HG03095 (cell line): ENCODE measurements at regions not wholly inside any gene's neighbourhood (a gene's known extent, or its start where the extent isn't known, plus 50 kb on each side); places are given as distances from the start of the nearest gene placed in this dataset.

Source experiments
- ATAC-seq: cut with Tn5 transposase; IDR thresholded peaks from one replicate; pipeline ENCODE4 v1.9.1; 2021; ENCODE audit warnings: moderate library complexity; ENCODE audit not compliant: unreplicated experiment

DNA sequence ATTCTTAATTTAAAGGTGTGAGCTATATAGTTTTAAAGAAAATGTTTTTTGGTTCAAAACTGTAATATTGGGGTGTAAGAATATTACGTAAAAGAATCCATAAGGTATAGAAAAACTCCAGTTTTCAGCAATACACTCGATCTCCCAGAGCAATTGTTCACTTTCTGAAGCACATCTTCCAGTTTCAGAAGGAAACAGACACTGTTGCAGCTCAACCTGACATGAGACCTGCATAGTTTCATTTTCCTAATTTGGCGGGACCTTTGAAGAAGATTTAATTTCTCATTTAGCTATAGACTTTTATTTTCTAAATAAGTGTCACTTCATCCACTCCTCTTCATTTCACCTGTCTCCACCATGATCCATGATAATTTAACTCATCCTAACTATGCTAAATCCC is 281.5 kb downstream of the HTR1B start:
- ATAC-seq, result no peak

DNA sequence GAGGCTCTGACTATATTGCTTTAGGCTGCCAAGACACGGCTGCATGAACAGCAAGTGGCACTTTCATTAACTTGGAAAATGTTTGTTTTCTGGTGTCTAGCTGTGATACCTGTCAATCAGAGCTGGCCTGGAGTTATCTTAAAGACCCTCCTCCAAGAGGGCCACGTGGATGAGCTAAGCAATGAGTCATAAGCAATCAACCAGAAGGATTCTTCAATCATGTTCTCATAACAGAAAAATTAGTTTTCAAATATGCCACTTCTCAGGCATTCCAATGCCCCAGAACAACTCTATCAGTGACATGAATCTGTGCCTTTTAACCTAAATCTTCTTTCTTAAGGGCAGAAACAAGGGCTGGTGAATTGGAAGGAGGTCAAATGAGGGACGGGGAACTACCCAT is 283.0 kb downstream of the HTR1B start:
- no peak for ATAC-seq

DNA sequence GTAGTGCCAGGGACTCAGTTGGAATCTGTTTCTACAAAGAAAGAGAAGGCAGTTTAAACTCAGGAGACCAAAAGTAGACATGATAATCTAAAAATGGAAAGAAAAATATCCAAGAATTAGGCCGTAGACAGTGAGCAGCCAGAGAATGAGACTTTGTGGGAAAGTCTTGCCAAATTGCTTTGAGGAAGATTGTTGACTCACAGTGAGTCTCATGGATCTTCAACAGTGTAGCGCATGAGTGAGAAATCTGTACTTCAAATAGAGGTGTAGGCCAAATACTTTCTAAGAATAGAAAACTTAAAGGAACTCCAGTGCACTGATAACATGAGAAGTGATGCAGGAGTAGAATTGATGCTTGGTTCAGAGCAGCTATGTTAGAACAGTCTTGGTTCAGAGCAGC is 284.5 kb downstream of the HTR1B start:
- no peak for ATAC-seq

DNA sequence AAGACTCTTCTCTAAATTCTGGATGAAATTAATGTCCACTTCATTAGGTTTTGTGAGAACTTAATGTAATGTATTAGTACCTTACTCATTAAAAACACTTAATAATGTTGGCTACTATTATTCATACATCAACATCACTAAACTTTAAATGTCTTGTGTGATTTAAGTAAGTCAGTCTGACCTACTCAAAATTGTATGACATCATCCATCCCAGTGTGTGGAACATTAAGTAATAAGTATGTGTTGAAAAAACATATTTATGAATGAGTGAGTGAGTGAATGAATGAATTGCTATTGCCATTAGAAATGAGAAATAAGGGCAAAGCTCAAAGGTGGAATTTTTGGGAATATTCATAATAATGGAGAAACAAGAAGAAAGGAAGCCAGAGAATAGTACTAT is 285.8 kb downstream of the HTR1B start:
- ATAC-seq, result no peak

DNA sequence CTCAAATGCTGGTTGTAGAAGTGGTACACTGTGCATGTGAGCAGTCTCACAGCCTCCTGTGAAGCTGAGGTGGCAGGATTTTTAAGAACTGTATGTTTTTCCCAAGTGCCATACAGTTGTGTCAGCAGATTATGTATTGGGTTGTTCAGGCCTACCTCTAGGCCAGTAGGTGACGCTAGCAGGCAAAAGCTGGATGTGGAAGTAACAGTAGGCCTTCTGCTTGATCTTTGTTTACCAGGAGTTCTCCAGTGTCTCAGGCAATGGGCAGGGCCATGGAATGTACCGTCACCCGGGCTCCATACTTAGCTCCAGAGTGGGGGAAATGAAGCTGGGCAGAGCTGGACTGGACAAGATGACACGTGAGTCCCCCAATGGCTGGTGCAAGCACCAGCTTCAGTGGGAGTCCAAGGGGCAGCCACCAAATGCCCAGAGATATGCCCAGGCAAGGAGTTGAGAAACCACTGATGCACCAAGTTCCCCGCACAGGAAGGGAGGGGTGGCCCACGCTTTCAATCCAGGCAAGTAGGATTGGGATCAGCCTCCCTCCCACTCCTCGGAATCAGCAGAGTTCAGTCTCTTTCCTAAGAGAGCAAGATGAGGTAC is 289.7 kb downstream of the HTR1B start:
- no peak for ATAC-seq

DNA sequence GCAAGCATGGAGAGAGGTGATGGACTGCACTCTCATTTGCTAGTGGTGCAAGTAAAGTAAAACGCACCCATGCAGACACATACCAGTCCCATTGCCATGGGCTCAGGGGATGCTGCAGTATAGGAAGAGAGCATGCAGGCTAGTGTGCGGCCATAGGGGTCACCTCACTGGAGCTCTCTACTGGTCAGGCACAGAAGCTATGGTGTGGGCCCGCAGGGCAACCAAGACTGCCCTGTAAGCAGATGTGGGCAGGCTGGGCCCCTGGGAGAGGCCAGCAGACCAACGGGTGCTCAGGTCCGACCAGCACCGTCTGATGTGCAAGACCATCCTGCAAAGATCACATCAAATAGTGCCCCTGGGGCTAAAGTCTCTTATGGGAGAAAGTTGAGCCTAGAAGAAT is 290.7 kb downstream of the HTR1B start:
- ATAC-seq, result no peak

DNA sequence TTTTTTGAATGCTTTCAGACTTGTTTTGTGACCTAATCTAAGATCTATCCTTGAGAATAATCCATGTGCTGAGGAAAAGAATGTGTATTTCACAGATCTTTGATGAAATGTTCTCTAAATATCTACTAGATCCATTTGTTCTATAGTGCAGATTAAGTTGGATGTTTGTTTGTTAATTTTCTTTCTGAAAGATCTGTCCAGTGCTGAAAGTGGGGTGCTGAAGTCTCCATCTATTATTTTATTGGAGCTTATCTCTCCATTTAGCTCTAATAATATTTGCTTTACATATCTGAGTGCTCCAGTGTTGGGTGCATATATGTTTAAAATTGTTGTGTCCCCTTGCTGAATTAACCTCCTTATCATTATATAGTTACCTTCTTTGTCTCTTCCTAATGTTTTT is 303.6 kb downstream of the HTR1B start:
- no peak for ATAC-seq

DNA sequence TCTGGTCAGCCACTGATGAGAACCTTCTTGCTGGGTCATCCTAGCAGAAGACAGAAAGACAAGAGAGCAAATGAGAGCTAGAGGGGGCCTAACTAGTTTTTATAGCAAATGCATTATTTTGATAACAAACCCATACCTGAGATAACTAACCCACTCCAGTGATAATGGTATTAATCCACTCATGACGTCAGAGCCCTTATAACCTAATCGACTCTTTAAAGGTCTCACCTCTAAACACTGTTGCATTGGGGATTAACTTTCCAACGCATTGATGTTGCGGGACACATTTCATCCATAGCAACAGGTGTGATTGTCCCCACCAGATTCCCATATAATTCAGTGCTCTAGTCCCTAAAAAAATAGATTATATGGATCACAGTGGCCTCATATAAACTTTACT is 312.1 kb downstream of the HTR1B start:
- no peak for ATAC-seq

DNA sequence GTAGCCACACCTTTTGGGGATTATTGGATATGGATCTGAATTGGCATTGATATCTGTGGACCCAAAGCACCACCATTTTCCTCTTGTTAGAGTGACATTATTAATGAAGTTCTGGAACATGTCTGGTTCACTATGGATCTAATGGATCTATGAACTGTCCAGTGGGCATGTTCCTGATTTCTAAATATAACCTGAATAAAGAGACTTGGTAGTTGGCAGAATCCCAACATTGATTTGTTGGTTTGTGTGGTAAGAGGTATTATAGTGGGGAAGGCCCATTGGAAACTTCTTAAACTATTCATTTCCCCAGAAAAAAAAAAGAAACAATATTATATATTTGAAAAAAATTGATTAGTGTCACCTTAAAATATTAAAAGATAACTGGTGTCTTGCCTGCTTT is 312.6 kb downstream of the HTR1B start:
- no peak for ATAC-seq

DNA sequence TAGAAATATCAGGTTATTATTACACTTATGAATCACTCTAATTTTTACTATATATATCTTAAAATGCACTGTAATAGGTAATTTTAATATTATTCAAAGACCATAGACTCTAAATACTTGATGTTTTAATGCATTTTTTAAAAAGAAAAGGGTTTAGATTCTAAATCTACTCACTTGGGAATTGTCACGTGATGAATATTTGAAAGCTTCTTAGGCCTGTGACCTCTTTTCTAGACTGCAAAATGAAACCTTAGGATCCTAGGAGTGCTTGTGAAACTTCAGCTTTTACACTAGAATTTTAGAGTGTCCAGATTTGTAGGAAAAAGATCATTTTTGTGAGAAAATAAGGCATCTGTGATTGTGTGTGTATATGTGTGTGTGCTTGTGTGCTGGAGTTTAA is 318.0 kb downstream of the HTR1B start:
- no peak for ATAC-seq

DNA sequence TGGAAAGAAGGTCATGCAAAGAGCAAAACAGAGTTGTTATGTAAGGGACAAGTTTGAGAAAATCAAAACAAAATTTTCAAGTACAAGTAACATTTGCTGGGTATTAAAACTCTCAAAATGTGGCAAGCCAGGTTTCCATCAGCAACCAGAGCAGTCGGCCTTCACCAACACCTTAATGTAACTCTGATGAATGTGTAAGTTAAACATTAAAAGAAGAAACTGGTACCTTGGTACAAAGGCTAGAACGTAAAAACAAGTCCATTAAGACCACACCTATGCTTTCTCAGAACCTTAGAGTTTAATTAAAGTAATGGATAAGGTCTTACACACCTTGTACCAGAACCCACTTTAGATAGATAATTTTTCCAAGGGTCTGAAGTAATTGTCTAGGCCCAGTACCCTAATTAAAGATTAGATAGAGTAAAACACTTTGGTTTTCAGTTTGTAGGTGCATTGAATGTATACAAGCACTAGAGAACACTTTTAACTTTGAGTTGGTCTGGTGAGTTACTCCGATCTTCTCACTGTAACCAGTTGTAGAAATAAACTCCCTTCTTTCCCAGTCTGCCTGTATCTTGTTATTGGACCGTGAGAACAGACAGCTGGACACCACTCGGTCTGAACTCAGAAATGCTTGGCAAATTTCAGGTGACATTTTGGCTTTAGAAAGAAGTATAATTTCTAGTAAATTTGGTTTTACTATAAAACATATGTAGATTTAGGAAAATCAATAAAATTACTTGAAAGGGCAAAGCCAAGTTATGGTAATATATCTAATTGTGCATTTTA is 319.4 kb downstream of the HTR1B start:
- no peak for ATAC-seq

DNA sequence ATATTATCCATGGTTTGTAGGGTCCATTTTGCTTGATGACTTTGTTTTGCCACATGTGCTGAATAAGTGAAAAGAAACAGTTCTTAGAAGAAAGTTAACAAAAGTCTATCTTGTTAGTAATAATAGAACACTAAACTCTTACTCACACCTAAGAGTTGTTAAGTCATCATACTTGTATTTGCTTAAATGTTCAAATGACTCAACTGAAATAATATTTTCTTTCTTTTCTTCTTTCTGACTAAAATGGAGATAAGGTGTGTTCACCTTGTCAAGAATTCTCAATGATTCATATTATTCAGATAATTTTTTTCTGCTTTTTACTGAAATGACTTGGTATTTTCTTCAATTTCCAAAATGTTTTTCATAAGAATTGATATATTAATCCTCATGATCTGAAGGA is 327.2 kb downstream of the HTR1B start:
- ATAC-seq, result no peak

DNA sequence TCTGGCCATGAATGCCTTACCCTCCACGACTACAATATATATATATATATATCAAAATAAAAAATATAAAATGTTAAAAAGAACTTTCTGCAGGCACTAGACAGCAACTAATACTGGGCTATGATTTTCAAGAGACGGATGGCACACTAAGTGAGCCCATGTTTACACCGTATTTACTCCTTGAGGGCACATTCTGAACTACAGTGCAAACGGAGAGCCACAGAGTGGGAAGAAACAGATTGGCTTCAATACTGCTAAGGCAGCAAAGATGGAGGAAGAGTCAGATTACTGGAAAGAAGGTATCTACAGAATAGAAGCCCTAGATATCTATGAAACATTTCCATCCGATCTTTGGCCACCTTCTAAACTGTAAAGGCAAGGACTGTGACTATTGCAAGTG is 330.3 kb downstream of the HTR1B start:
- ATAC-seq, result no peak

DNA sequence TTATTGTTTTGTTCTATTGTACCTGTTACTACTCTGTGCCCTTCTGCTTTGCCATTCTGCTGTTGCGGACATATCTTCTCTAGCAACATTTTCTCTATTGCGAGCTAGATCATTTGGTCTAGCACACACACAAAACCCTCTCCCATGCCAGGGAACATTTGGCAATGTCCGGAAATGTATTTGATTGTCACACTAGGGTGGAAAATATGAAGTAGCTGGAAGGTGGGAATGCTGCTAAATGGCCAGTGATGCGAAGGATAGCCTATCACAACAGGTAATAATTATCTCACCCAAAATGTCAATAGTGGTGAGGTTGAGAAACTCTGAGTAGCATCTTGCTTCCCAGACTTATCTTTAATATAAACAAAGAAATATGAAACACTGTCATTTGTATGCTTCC is 331.9 kb downstream of the HTR1B start:
- ATAC-seq, result no peak

DNA sequence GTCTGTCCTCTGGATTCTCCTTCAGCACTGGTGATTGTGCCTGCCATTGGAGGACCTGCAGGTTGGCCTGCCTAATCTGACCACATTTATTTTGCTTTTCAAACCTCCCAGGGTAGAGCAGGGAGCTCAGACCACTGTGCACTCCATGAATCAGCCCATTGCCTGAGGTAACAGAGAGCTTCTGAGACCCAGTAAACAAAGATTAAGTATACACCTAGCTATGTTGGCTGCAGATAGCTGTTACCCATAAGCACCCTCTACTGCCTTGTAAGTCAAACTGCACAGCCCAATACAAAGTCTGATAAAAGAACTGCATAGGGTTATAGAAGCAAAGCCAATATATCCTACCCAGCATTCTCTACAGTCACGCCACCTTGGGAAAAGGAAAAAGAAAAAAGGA is 338.7 kb downstream of the HTR1B start:
- no peak for ATAC-seq

DNA sequence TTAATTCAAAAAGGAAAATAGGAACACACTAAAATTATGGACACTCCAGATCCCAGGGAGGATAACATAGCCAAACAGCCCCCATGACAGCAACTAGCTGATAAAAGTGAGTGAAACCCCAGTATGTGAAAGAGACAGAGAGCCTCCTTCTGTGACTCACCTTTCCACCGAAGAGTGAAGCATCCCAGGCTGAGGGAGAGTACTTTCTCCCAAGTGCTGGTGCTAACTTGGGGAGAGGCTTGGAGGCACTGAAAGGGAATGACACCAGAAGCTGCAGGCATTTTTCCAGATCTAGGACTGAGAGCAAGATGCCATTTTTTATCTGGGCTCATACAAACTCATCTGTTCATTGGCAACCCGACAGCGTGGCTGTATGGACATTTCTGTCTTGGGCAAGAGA is 339.8 kb downstream of the HTR1B start:
- ATAC-seq, result no peak

DNA sequence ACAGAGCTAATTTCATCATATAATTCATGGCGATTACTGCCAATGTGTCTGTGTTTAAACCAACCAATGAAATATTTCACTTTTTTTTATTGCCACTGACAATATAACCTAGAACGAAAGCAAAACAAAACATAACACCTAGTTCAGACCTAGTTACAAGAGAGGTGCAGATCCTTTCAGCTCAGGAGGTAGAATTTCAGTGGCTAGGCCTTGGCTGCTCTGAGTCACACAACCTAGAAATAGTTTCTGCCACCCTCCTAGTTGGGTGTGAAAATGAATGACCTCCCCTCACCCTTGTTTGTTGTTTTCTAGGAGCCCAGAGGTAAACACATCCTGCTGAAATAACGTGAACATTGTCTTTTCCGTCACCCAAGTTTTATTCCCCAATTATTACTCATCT is 356.3 kb downstream of the HTR1B start:
- ATAC-seq, result no peak

DNA sequence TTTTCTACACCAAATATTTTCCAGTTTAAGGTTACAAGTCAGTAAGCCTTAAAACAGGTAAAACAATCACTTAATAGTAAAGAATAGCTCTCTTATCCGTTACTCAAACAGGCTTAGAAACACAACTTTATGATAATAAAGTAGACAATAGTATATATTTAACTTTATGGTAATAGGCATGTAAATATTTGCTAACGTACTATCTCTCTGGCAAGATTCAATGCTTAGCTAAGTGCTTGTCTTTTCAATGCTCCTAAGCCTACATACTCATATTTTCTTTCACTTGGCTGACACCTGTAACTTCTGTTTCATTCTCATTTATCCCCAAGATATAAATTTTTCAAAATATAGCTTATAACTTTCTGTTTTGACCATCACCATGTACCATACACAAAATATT is 358.2 kb downstream of the HTR1B start:
- ATAC-seq, result no peak

DNA sequence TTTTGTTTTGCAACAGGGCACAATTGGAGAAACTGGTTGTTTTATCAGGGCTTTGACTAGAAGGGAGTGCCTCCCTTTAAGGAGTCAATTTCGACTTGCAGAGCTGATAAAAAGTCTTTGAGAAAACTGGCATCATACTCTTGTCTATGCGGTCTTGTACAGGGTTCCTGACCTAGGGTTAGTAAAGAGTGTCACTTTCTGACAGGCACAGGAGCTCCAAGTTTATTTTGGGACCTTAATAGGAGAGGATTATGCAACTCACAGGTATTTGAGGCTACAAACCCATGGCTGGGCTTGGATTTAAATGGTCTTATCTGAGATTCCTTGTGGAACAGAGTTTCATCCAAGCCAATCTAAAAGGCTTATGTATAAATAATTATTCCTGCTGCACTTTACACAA is 365.4 kb downstream of the HTR1B start:
- no peak for ATAC-seq

DNA sequence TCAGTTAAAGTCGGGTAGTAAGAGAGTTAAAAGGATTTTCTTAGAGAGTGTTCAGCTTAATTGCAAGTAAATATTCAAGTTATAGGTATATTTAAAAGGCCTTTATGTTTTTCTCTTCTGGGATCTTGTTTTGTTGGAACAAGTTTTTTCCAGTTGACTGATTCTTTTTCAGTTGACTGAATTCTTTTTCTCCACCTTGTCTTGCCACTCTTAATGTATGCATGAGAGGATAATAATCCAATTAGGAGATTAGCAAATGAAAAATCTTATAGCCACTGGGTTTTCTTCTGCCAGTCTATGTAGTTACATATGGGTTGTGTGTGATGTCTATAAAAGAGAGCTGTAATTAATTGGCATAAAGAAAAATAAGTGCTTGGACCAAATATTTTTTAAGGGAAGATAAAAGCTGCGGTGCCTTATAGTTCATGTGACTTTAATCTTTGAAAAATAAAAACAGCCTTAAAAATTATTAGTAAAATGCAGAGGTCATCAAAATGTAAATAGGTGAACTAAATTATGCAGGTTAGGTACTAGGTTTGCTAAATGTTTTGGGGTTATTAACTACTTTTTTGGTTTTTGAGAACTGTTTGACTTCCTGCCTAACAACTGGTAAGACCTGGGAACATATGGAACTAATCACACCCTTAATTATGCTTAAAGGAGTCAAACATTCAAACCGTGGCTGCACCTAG is 367.2 kb downstream of the HTR1B start:
- no peak for ATAC-seq

DNA sequence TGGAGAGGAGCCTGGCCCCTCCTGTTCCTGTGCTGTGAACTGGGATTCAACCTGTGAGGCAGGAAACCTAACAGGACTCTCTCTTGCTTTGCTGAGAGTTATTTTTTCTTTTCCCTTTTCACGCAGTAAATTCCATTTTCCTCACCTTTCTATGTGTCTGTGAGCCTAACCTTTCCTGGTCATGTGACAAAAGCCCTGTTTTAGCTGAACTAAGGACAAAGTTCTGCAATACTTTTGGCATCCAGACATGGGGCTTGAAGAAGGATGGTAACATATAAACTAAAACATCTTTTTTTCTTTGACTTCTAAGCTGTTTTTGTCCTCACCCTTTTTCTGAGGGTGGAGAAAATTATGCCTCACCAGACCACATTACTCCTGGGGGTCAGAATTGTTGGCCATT is 368.5 kb downstream of the HTR1B start:
- ATAC-seq, result no peak

DNA sequence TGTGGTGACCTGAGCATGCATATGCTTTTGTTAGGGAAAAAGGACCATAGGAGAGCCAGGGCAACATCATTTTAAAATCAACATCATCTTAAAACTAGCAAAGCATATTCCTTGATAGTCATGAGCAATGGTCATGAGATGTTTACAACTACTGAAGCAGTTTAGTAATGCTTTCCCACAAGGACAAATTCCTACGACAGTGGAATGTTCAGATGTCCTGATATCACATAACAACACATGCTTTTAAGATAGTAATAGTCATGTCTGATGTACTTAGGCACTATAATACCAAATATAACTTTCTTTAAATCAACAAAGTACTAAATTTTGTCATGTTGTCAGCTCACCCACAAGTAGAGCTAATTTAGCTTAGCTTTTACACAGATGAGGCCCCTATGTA is 370.3 kb downstream of the HTR1B start:
- ATAC-seq, result no peak
